AG09309 (cell line): ENCODE measurements at regions not wholly inside any gene's neighbourhood (a gene's known extent, or its start where the extent isn't known, plus 50 kb on each side); places are given as distances from the start of the nearest gene placed in this dataset.

Experiments used
- DNase-seq: peaks from one replicate; pipeline ENCODE4 v3.0.0-alpha.2; 2010; ENCODE audit warnings: low read depth
- H3K4me3 ChIP-seq: 2 replicates; pipeline ENCODE4 v1.5.1; 2011; ENCODE audit warnings: mild to moderate bottlenecking, low read depth, low read length, moderate library complexity; ENCODE audit not compliant: control insufficient read depth
- TF ChIP-seq, protein P1 (sequence below): IDR thresholded peaks from 2 replicates; pipeline ENCODE4 v1.5.1; 2011; ENCODE audit warnings: mild to moderate bottlenecking, low read depth, low read length, inconsistent platforms; ENCODE audit not compliant: insufficient read depth, control insufficient read depth; ENCODE audit errors: missing control alignments

DNA sequence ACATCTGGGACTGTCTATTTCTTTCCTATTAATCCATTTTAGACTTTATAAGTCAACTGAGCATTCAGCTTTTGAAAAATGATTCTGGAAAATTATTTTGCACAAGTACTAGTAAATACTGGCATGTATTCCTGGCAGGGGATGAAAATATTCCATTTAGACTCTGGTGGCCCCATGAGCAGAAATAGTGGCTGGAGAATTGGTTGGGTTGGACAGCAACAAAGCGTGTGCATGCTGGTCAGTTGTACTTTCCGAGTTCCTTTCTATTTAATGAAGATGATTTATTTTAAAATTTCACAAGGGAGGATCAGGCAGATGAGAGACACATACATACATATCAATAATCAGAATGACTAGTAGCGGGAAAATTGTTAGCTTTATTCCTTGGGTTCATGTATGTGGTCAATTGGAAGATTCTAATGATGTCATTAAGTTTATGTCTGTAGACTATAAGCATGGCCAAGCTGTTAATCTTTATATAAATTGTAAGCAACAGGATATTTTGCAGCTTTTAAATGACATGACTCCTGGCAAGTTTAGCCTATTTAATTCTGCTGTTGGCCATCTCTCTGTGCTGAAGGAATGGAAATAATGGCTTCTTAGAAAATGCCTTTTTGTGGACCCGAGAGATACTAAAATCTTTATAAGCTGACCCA, 541.6 kb downstream of the SLC4A3 start:
- no peak overlapping the region for H3K4me3 ChIP-seq
- no peak for DNase-seq
- TF ChIP-seq, protein P1, sequence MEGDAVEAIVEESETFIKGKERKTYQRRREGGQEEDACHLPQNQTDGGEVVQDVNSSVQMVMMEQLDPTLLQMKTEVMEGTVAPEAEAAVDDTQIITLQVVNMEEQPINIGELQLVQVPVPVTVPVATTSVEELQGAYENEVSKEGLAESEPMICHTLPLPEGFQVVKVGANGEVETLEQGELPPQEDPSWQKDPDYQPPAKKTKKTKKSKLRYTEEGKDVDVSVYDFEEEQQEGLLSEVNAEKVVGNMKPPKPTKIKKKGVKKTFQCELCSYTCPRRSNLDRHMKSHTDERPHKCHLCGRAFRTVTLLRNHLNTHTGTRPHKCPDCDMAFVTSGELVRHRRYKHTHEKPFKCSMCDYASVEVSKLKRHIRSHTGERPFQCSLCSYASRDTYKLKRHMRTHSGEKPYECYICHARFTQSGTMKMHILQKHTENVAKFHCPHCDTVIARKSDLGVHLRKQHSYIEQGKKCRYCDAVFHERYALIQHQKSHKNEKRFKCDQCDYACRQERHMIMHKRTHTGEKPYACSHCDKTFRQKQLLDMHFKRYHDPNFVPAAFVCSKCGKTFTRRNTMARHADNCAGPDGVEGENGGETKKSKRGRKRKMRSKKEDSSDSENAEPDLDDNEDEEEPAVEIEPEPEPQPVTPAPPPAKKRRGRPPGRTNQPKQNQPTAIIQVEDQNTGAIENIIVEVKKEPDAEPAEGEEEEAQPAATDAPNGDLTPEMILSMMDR, result no peak

GRCh38 chr2:220174826-220175225, 547.4 kb downstream of the SLC4A3 start:
- TF ChIP-seq, protein P1, result no peak
- DNase-seq, result no peak
- H3K4me3 ChIP-seq, result no peak overlapping the region

GRCh38 chr2:220175967-220176366, 548.5 kb downstream of the SLC4A3 start:
- H3K4me3 ChIP-seq, result no peak overlapping the region
- TF ChIP-seq, protein P1, result no peak
- no peak for DNase-seq

GRCh38 chr2:220178991-220179695, 551.7 kb downstream of the SLC4A3 start:
- TF ChIP-seq, protein P1, result no peak
- H3K4me3 ChIP-seq, result no peak overlapping the region
- DNase-seq, result no peak

GRCh38 chr2:220181165-220181564, 553.7 kb downstream of the SLC4A3 start:
- H3K4me3 ChIP-seq, result no peak overlapping the region
- TF ChIP-seq, protein P1, result no peak
- no peak for DNase-seq

- DNase-seq, result no peak
- TF ChIP-seq, protein P1, result no peak
- H3K4me3 ChIP-seq, result no peak overlapping the region
These were observed 555.4 kb downstream of the SLC4A3 start for GRCh38 chr2:220182790-220183189.
